ENCODE measurements at regions not wholly inside any gene's neighbourhood (a gene's known extent, or its start where the extent isn't known, plus 50 kb on each side); places are given as distances from the start of the nearest gene placed in this dataset.

DNA sequence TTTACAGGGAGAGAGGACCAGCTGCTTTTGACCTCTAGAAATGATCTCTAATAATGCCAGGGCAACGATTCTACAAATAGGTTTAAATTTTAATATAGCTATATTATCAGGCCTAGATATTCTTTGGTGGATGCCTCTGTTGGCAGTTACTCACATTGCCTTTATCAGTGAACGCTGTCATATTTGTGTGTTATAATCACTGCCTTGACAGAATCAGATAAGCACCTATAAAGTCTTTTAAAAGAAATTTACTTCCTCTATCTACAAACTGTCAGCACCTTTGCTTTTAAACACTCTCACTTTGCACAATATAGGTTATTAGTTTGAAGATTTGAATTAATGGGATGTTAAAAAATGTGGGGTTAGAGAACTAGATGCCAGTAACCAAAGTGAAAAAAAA lies 324.1 kb downstream of the ZIC1 start:
- no peak for TF ChIP-seq CEBPB (IDR thresholded peaks at IDR 0.05)
- TF ChIP-seq FOXM1 (IDR thresholded peaks at IDR 0.05; ENCODE audit: borderline replicate concordance, low read depth): no peak
- TF ChIP-seq, protein P1, sequence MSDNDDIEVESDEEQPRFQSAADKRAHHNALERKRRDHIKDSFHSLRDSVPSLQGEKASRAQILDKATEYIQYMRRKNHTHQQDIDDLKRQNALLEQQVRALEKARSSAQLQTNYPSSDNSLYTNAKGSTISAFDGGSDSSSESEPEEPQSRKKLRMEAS (IDR thresholded peaks at IDR 0.05): no peak
- TF ChIP-seq, protein P2, sequence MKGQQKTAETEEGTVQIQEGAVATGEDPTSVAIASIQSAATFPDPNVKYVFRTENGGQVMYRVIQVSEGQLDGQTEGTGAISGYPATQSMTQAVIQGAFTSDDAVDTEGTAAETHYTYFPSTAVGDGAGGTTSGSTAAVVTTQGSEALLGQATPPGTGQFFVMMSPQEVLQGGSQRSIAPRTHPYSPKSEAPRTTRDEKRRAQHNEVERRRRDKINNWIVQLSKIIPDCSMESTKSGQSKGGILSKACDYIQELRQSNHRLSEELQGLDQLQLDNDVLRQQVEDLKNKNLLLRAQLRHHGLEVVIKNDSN (IDR thresholded peaks at IDR 0.05): no peak
- no peak for TF ChIP-seq EP300 (IDR thresholded peaks at IDR 0.05; ENCODE audit: borderline replicate concordance)
- no peak for TF ChIP-seq TCF12 (IDR thresholded peaks at IDR 0.05; ENCODE audit: low read depth)

DNA sequence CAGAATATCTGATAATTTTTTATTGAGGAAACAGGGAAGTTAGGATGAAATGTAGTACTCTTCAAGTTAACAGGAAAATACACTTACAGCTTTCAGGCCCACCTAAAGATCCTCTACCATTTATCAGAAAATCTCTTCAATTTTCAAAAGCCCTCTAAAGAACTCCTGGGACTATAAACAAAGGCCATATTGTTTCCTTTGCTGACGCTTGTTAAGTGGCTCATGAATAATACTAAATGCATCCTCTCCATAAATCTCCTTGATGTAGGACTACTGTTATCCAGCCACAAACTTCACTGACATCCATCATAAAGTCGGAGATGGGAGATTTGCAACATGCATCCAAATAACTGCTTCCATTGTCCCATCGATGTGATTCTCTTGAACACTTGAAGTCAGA lies 326.5 kb downstream of the ZIC1 start:
- TF ChIP-seq YY1 (IDR thresholded peaks at IDR 0.05; ENCODE audit: low read depth) (no peak), EGR1 (IDR thresholded peaks at IDR 0.05) (no peak), TAF1 (IDR thresholded peaks at IDR 0.05; ENCODE audit: low read depth) (no peak), REST (IDR thresholded peaks at IDR 0.05; ENCODE audit: low read depth) (no peak), EP300 (IDR thresholded peaks at IDR 0.05; ENCODE audit: borderline replicate concordance) (no peak)
- TF ChIP-seq, protein P2 (IDR thresholded peaks at IDR 0.05): no peak

- no peak for TF ChIP-seq EP300 (IDR thresholded peaks at IDR 0.05; ENCODE audit: borderline replicate concordance)
- TF ChIP-seq CEBPB (IDR thresholded peaks at IDR 0.05): no peak
Measured at GRCh38 chr3:147736226-147736625, 327.1 kb downstream of the ZIC1 start.

GRCh38 chr3:147737376-147737775 lies 328.2 kb downstream of the ZIC1 start:
- no peak for TF ChIP-seq TEAD4 (IDR thresholded peaks at IDR 0.05)
- TF ChIP-seq NFIC (IDR thresholded peaks at IDR 0.05): no peak
- no peak for TF ChIP-seq CEBPB (IDR thresholded peaks at IDR 0.05)
- TF ChIP-seq, protein P1 (IDR thresholded peaks at IDR 0.05): no peak
- no peak for TF ChIP-seq FOXM1 (IDR thresholded peaks at IDR 0.05; ENCODE audit: borderline replicate concordance, low read depth)
- no peak for TF ChIP-seq CREB1 (IDR thresholded peaks at IDR 0.05; ENCODE audit: low read depth)
- no peak for TF ChIP-seq TCF12 (IDR thresholded peaks at IDR 0.05; ENCODE audit: low read depth)
- TF ChIP-seq REST (IDR thresholded peaks at IDR 0.05; ENCODE audit: low read depth): no peak
- no peak for TF ChIP-seq TAF1 (IDR thresholded peaks at IDR 0.05; ENCODE audit: low read depth)
- TF ChIP-seq EP300 (IDR thresholded peaks at IDR 0.05; ENCODE audit: borderline replicate concordance): no peak
- TF ChIP-seq YY1 (IDR thresholded peaks at IDR 0.05; ENCODE audit: low read depth): no peak
- TF ChIP-seq EGR1 (IDR thresholded peaks at IDR 0.05): no peak
- TF ChIP-seq, protein P2 (IDR thresholded peaks at IDR 0.05): no peak
- TF ChIP-seq ZBTB7A (IDR thresholded peaks at IDR 0.05; ENCODE audit: low read depth): no peak
- no peak for TF ChIP-seq RAD21 (IDR thresholded peaks at IDR 0.05; ENCODE audit: low read depth)

GRCh38 chr3:147740928-147741327 lies 331.8 kb downstream of the ZIC1 start:
- TF ChIP-seq, protein P1 (IDR thresholded peaks at IDR 0.05): no peak
- TF ChIP-seq CREB1 (IDR thresholded peaks at IDR 0.05; ENCODE audit: low read depth) (no peak), EP300 (IDR thresholded peaks at IDR 0.05; ENCODE audit: borderline replicate concordance) (no peak), NFIC (IDR thresholded peaks at IDR 0.05) (no peak), FOXM1 (IDR thresholded peaks at IDR 0.05; ENCODE audit: borderline replicate concordance, low read depth) (no peak), CEBPB (IDR thresholded peaks at IDR 0.05) (no peak), EGR1 (IDR thresholded peaks at IDR 0.05) (no peak), TEAD4 (IDR thresholded peaks at IDR 0.05) (no peak), YY1 (IDR thresholded peaks at IDR 0.05; ENCODE audit: low read depth) (no peak), TCF12 (IDR thresholded peaks at IDR 0.05; ENCODE audit: low read depth) (no peak), REST (IDR thresholded peaks at IDR 0.05; ENCODE audit: low read depth) (no peak), RAD21 (IDR thresholded peaks at IDR 0.05; ENCODE audit: low read depth) (no peak), TAF1 (IDR thresholded peaks at IDR 0.05; ENCODE audit: low read depth) (no peak), ZBTB7A (IDR thresholded peaks at IDR 0.05; ENCODE audit: low read depth) (no peak)
- TF ChIP-seq, protein P2 (IDR thresholded peaks at IDR 0.05): no peak
